Thyroid gland (tissue), 4 donors: ENCODE measurements at regions not wholly inside any gene's neighbourhood (a gene's known extent, or its start where the extent isn't known, plus 50 kb on each side); places are given as distances from the start of the nearest gene placed in this dataset.

Experiments
- DNase-seq, 2 donors: peaks; one replicate each; pipeline ENCODE4 v3.0.0-alpha.2; 2019
- H3K27ac ChIP-seq, 3 donors: fragments of 200-600 bp; sonication (generic); 1 replicate in 2 of 3; 2 replicates in 1 of 3; pipeline ENCODE4 v1.5.1; 2016 to 2019; ENCODE audit warnings: mild to moderate bottlenecking in 1 of 3, moderate library complexity in 1 of 3
- H3K27me3 ChIP-seq: fragments of 200-600 bp; sonication (generic); one replicate; pipeline ENCODE4 v1.5.1; 2019
- H3K36me3 ChIP-seq, 2 donors: fragments of 200-600 bp; sonication (generic); one replicate each; pipeline ENCODE4 v1.5.1; 2016 to 2019
- H3K4me1 ChIP-seq, 2 donors: fragments of 200-600 bp; sonication (generic); one replicate each; pipeline ENCODE4 v1.5.1; 2017 to 2019
- H3K4me3 ChIP-seq, 3 donors: fragments of 200-600 bp; sonication (generic); replicated peaks in 1 of 3; 1 replicate in 2 of 3; 2 replicates in 1 of 3; pipeline ENCODE4 v1.5.1; 2016; ENCODE audit warnings: mild to moderate bottlenecking in 1 of 3
- H3K9me3 ChIP-seq: fragments of 200-600 bp; sonication (generic); one replicate; pipeline ENCODE4 v1.5.1; 2017
- CTCF ChIP-seq, 6 experiments: fragments of 200-600 bp in 3 of 6; fragments of 450-650 bp in 3 of 6; sonication (generic) in 3 of 6; IDR thresholded peaks; one replicate each; pipeline ENCODE4 v1.5.1; 2016 to 2019; ENCODE audit warnings: antibody characterized with exemption in 6 of 6, mild to moderate bottlenecking in 2 of 6, inconsistent platforms in 1 of 6, moderate library complexity in 1 of 6
- POLR2A ChIP-seq, 2 donors: fragments of 450-650 bp; IDR thresholded peaks; one replicate each; pipeline ENCODE4 v1.6.1; 2017; ENCODE audit warnings: antibody characterized with exemption in 2 of 2, mild to moderate bottlenecking in 2 of 2, moderate library complexity in 1 of 2
- WGBS, 2 donors: methylation state at CpG; one replicate each; pipeline ENCODE4 v1.1.5; 2017; 5-methylcytosine and 5-hydroxymethylcytosine counted together
- intact Hi-C: fragments of 100-400 bp; cut with DNase I; formaldehyde crosslinking; loops from one replicate; pipeline ENCODE4 v1.15.1; 2023

DNA sequence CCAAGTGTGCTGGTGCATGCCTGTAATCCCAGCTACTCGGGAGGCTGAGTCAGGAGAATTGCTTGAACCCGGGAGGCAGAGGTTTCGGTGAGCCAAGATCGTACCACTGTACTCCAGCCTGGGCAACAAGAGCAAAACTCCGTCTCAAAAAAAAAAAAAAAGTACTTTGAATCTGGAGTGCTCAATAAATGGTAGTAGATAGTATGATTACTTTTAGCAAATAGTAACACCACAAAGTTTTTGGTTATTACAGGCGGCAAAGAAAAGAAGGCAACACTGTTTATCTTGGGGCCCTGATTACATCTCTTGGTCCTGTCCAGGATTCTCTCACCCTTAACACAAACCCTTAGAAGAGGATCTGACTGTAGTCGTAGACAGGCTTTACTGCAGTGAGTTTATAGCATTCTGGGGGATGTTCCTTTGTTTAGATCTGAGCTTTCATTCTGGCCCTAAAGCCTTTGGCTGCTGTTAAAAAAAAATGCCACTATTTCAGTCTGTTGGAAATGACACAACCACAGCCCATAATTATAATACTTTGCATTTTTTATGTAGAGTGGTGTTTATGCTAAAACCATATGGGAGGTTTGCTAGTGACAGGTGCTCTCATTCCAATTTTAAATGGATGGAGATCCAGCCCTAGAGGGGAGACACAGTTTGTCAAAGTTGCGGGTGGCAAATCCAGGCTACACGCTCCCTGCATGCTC, 79.7 kb upstream of the SLC2A1 start:
- H3K4me1 ChIP-seq: no peaks in the 10 kb centered on the region
- no peak overlapping the region for H3K27ac ChIP-seq
- no peak overlapping the region for H3K4me3 ChIP-seq
- intact Hi-C loops: no loop called here
- H3K36me3 ChIP-seq: no peaks in the 10 kb centered on the region
- no peak for DNase-seq
- WGBS, 2 donors: 79 to 83% methylated on average over 9 of the region's 9 CpGs
- TF ChIP-seq CTCF (IDR thresholded peaks at IDR 0.05): no peak
- no peak for TF ChIP-seq POLR2A (IDR thresholded peaks at IDR 0.05)
- no peaks in the 10 kb centered on the region for H3K9me3 ChIP-seq
- H3K27me3 ChIP-seq: no peaks in the 10 kb centered on the region

GRCh38 chr1:43037466-43037865, 78.8 kb upstream of the SLC2A1 start:
- H3K9me3 ChIP-seq: no peaks in the 10 kb centered on the region

DNA sequence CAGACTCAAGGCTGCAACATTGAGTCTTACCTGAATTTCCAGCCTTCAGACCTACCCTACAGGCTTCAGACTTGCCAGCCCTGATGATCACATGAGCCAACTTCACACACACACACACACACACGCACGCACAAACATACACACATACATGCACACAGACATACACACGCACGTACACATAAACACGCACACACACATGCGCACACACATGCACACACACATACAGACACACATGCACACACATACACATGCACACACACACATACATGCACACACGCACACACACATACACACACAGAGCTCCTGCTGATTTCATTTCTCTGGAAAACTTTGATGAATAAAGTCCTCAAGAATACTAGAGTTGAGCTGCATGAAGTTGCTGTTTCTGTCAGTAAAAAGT, 78.3 kb upstream of the SLC2A1 start:
- WGBS, 2 donors: 74 to 99% methylated on average over 7 of the region's 7 CpGs
- H3K4me1 ChIP-seq: no peaks in the 10 kb centered on the region

More at GRCh38 chr1:43037466-43037865, 78.8 kb upstream of the SLC2A1 start:
- Histone ChIP-seq H3K27me3 (no peaks in the 10 kb centered on the region), H3K36me3 (no peaks in the 10 kb centered on the region), H3K4me1 (no peaks in the 10 kb centered on the region), H3K4me3 (no peak overlapping the region), H3K27ac (no peak overlapping the region)
- no peak for DNase-seq
- 90 to 93% methylated on average over 5 to 6 of the region's 6 CpGs for WGBS, 2 donors
- TF ChIP-seq CTCF (IDR thresholded peaks at IDR 0.05) (no peak), POLR2A (IDR thresholded peaks at IDR 0.05) (no peak)
- intact Hi-C loops: no loop called here

GRCh38 chr1:43035821-43036741, 77.4 kb upstream of the SLC2A1 start:
- Histone ChIP-seq H3K4me3 (no peak overlapping the region), H3K4me1 (no peaks in the 10 kb centered on the region), H3K27ac (no peak overlapping the region), H3K27me3 (no peaks in the 10 kb centered on the region), H3K36me3 (no peaks in the 10 kb centered on the region), H3K9me3 (no peaks in the 10 kb centered on the region)
- TF ChIP-seq CTCF (IDR thresholded peaks at IDR 0.05) (no peak), POLR2A (IDR thresholded peaks at IDR 0.05) (no peak)
- 77 to 79% methylated on average over 15 to 21 of the region's 24 CpGs for WGBS, 2 donors
- intact Hi-C loops: no loop called here
- DNase-seq: no peak

More for the DNA sequence above, 78.3 kb upstream of the SLC2A1 start:
- TF ChIP-seq CTCF (IDR thresholded peaks at IDR 0.05) (no peak), POLR2A (IDR thresholded peaks at IDR 0.05) (no peak)
- H3K36me3 ChIP-seq: no peaks in the 10 kb centered on the region
- H3K27ac ChIP-seq: no peak overlapping the region
- intact Hi-C loops: no loop called here
- no peaks in the 10 kb centered on the region for H3K27me3 ChIP-seq
- H3K4me3 ChIP-seq: no peak overlapping the region
- no peak for DNase-seq
- H3K9me3 ChIP-seq: no peaks in the 10 kb centered on the region

DNA sequence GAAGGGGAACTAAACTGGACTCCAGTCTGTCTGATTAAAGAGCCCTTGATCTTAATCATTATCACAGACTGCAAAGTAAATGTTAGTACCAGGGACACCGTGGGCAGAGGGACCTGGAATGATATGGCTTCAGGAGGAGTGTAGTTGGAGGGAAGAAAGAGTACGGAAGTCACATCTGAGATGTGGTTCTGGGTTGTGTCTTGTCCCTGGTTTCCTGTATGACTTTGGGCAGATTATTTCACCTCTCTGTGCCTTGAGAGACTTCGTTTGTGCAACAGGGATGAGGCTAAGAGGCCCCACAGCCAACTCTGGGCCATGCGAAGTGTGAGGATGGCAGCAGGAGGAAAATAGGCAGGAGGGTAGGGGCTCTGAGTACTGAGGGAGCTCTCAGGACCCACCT, 76.1 kb upstream of the SLC2A1 start:
- no peaks in the 10 kb centered on the region for H3K9me3 ChIP-seq
- H3K4me3 ChIP-seq: no peak overlapping the region
- H3K4me1 ChIP-seq: no peaks in the 10 kb centered on the region
- no peaks in the 10 kb centered on the region for H3K36me3 ChIP-seq
- intact Hi-C loops: no loop called here
- TF ChIP-seq CTCF (IDR thresholded peaks at IDR 0.05) (no peak), POLR2A (IDR thresholded peaks at IDR 0.05) (no peak)
- WGBS, 2 donors: 74 to 84% methylated on average over 4 of the region's 4 CpGs
- no peak for DNase-seq
- no peak overlapping the region for H3K27ac ChIP-seq
- H3K27me3 ChIP-seq: no peaks in the 10 kb centered on the region
